IMR-90 (cell line): ENCODE measurements at regions not wholly inside any gene's neighbourhood (a gene's known extent, or its start where the extent isn't known, plus 50 kb on each side); places are given as distances from the start of the nearest gene placed in this dataset.

Source experiments
- ATAC-seq: fragments of 200-7000 bp; cut with Tn5 transposase; 2 replicates; pipeline ENCODE4 v1.9.1; 2020; ENCODE audit warnings: low read depth, mild to moderate bottlenecking, moderate library complexity
- BruUV-seq: library from RNA; stranded (reverse); fragments of 400-500 nt; replicated peaks from 2 replicates; lab custom pipeline; 2021; lab: Mats Ljungman, UMichigan
- CTCF ChIA-PET: fragments of 300-600 bp; formaldehyde crosslinking; extraction: SDS; loops from one replicate; lab custom pipeline; 2021; ENCODE audit warnings: antibody characterized with exemption; lab: Yijun Ruan, JAX
- POLR2A ChIA-PET: fragments of 300-600 bp; sonication (Branson Sonifier 250); formaldehyde crosslinking; loops from one replicate; lab custom pipeline; 2022; ENCODE audit warnings: antibody characterized with exemption; ENCODE audit not compliant: unreplicated experiment; lab: Charles Lee
- DNase-seq: peaks from one replicate; pipeline ENCODE4 v3.0.0; 2013
- H2AFZ ChIP-seq: replicated peaks from 2 replicates; pipeline ENCODE3; 2013; ENCODE audit warnings: low read length, mild to moderate bottlenecking; ENCODE audit not compliant: poor library complexity
- H2AK5ac ChIP-seq: 2 replicates; pipeline ENCODE4 v1.6.1; 2013; ENCODE audit warnings: low read depth, low read length, inconsistent platforms
- H2AK9ac ChIP-seq: replicated peaks from 2 replicates; pipeline ENCODE3; 2013; ENCODE audit warnings: mild to moderate bottlenecking, low read depth, low read length, moderate library complexity; ENCODE audit not compliant: poor library complexity
- H2BK120ac ChIP-seq: 2 replicates; pipeline ENCODE4 v1.6.1; 2013; ENCODE audit warnings: low read depth, low read length, inconsistent platforms
- H2BK15ac ChIP-seq: 3 replicates; pipeline ENCODE4 v1.6.1; 2013; ENCODE audit warnings: low read depth, low read length, inconsistent platforms
- H2BK20ac ChIP-seq: 2 replicates; pipeline ENCODE4 v1.6.1; 2013; ENCODE audit warnings: low read depth, mild to moderate bottlenecking, inconsistent platforms, low read length, moderate library complexity
- H2BK5ac ChIP-seq: 2 replicates; pipeline ENCODE4 v1.6.1; 2013; ENCODE audit warnings: mild to moderate bottlenecking, low read depth, low read length, inconsistent platforms; ENCODE audit not compliant: poor library complexity, severe bottlenecking
- H3K14ac ChIP-seq: replicated peaks from 2 replicates; pipeline ENCODE4 v1.6.1; 2013; ENCODE audit warnings: low read depth, low read length, inconsistent platforms
- H3K18ac ChIP-seq: 2 replicates; pipeline ENCODE4 v1.6.1; 2013; ENCODE audit warnings: low read depth, low read length, control low read depth
- H3K23ac ChIP-seq: 2 replicates; pipeline ENCODE4 v1.6.1; 2013; ENCODE audit warnings: low read depth, low read length, inconsistent platforms
- H3K27ac ChIP-seq: 2 replicates; pipeline ENCODE4 v1.5.1; 2013; ENCODE audit warnings: mild to moderate bottlenecking, control low read depth, low read length; ENCODE audit not compliant: insufficient read depth
- H3K27me3 ChIP-seq: 2 replicates; pipeline ENCODE4 v1.6.1; 2013; ENCODE audit warnings: low read length; ENCODE audit not compliant: control insufficient read depth, insufficient read depth
- H3K36me3 ChIP-seq: 2 replicates; pipeline ENCODE4 v1.6.1; 2013; ENCODE audit warnings: low read length, mixed read lengths; ENCODE audit not compliant: control insufficient read depth, insufficient read depth
- H3K4ac ChIP-seq: 2 replicates; pipeline ENCODE4 v1.6.1; 2013; ENCODE audit warnings: low read depth, low read length, inconsistent platforms
- H3K4me1 ChIP-seq: 2 replicates; pipeline ENCODE4 v1.6.1; 2013; ENCODE audit warnings: low read length, mixed read lengths; ENCODE audit not compliant: control insufficient read depth, insufficient read depth
- H3K4me2 ChIP-seq: 2 replicates; pipeline ENCODE4 v1.6.1; 2013; ENCODE audit warnings: low read depth, mild to moderate bottlenecking, control low read depth, low read length, moderate library complexity
- H3K4me3 ChIP-seq: 2 replicates; pipeline ENCODE4 v1.5.1; 2013; ENCODE audit warnings: low read depth, mild to moderate bottlenecking, control low read depth, low read length, moderate library complexity; ENCODE audit not compliant: insufficient read depth
- H3K56ac ChIP-seq: 2 replicates; pipeline ENCODE4 v1.6.1; 2013; ENCODE audit warnings: low read length, inconsistent platforms; ENCODE audit not compliant: insufficient read depth; ENCODE audit errors: extremely low read depth
- H3K79me1 ChIP-seq, 2 experiments: 2 replicates each; pipeline ENCODE4 v1.6.1; 2013; ENCODE audit warnings: low read length in 2 of 2, inconsistent platforms in 1 of 2, low read depth in 1 of 2
- H3K9ac ChIP-seq: 2 replicates; pipeline ENCODE4 v1.6.1; 2013; ENCODE audit warnings: low read depth, low read length, control low read depth
- H3K9me1 ChIP-seq: 2 replicates; pipeline ENCODE4 v1.6.1; 2013; ENCODE audit warnings: low read length, inconsistent platforms; ENCODE audit not compliant: insufficient read depth
- H3K9me3 ChIP-seq: 2 replicates; pipeline ENCODE4 v1.6.1; 2013; ENCODE audit warnings: low read length; ENCODE audit not compliant: control insufficient read depth, insufficient read depth
- H4K20me1 ChIP-seq: 2 replicates; pipeline ENCODE4 v1.6.1; 2013; ENCODE audit warnings: low read length, inconsistent platforms; ENCODE audit not compliant: insufficient read depth
- H4K5ac ChIP-seq: 2 replicates; pipeline ENCODE4 v1.6.1; 2013; ENCODE audit warnings: mild to moderate bottlenecking, low read depth, low read length, control low read depth
- H4K8ac ChIP-seq, 2 experiments: 2 replicates each; pipeline ENCODE4 v1.6.1; 2013; ENCODE audit warnings: low read depth in 2 of 2, low read length in 2 of 2, control low read depth in 1 of 2, inconsistent platforms in 1 of 2
- H4K91ac ChIP-seq: 2 replicates; pipeline ENCODE4 v1.6.1; 2013; ENCODE audit warnings: low read depth, low read length, inconsistent platforms; ENCODE audit not compliant: insufficient read depth
- MAFK ChIP-seq: IDR thresholded peaks from 2 replicates; pipeline ENCODE4 v1.6.1; 2012; ENCODE audit warnings: low read depth, low read length, improper control_type of control experiment
- NFE2L2 ChIP-seq: fragments of 150-350 bp; IDR thresholded peaks from 2 replicates; pipeline ENCODE4 v1.6.1; 2016; ENCODE audit warnings: low read depth, mild to moderate bottlenecking, low read length
- WGBS, 2 experiments: methylation state at CpG; one replicate each; pipeline versions ENCODE4 v1.1.5 to v1.1.7; 2013; ENCODE audit warnings: missing lambda C conversion rate in 2 of 2; ENCODE audit not compliant: insufficient read length in 1 of 2; ENCODE audit errors: extremely low coverage in 2 of 2; 5-methylcytosine and 5-hydroxymethylcytosine counted together
- dilution Hi-C: fragments of 300-500 bp; cut with HindIII; formaldehyde crosslinking; loops from one replicate; pipeline ENCODE4 v1.14.3; 2018; ENCODE audit warnings: low sequenced_read_pairs; ENCODE audit not compliant: unreplicated experiment
- in situ Hi-C: fragments of 300-500 bp; cut with MboI; formaldehyde crosslinking; loops from 3 replicates; pipeline ENCODE4 v1.14.3; 2019; ENCODE audit warnings: low sequenced_read_pairs, inconsistent platforms, mixed read lengths
- intact Hi-C: fragments of 100-400 bp; cut with micrococcal nuclease; formaldehyde crosslinking; loops from 2 replicates; pipeline ENCODE4 v1.10.0; 2022
- TF ChIP-seq, protein P1 (sequence below): fragments of 150-350 bp; IDR thresholded peaks from 2 replicates; pipeline ENCODE4 v1.6.1; 2016; ENCODE audit warnings: low read depth, mild to moderate bottlenecking, low read length, moderate library complexity, borderline replicate concordance

DNA sequence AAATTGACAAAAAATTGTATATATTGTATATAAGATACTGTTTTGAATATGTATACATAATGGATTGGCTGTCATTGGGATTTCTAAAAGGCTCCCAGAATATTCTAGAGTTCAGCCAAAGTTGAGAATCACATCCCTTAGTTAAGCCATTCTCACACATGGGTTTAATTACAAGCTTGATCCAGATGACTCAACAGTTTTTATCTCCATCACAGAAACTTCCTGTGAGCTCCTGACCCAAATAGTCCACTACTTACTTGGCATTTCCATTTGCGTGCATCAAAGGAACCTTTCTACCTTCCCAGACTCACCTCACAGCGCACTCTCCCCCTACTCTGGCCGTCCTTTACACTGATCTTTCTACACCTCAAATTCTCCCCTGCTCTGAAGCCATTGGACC, 184.8 kb upstream of the ARHGAP20 start:
- Histone ChIP-seq H2AK9ac (no peak overlapping the region), H3K18ac (peak overlapping the region; percentile 79; the same call in 1 of the 2 replicates), H4K5ac (peak overlapping the region; percentile 49; the same call in 1 of the 2 replicates), H4K8ac (no peak overlapping the region), H3K9me1 (no peaks in the 10 kb centered on the region; the same call in 1 of the 2 replicates), H3K27me3 (no peaks in the 10 kb centered on the region), H3K9me3 (no peaks in the 10 kb centered on the region), H3K14ac (no peak overlapping the region), H3K56ac (no peak overlapping the region), H2AFZ (no peak overlapping the region), H2BK15ac (no peak overlapping the region), H3K4ac (no peak overlapping the region; the same call in 1 of the 2 replicates), H3K4me1 (peaks cover 8% of the 10 kb centered on the region), H3K27ac (no peak overlapping the region), H3K79me1 (no peaks in the 10 kb centered on the region), H3K36me3 (no peaks in the 10 kb centered on the region), H2AK5ac (peak overlapping the region; percentile 67; the same call in 1 of the 2 replicates), H4K91ac (no peak overlapping the region), H3K23ac (no peak overlapping the region), H3K9ac (no peak overlapping the region), H2BK20ac (peak overlapping the region; percentile 55; the same call in 1 of the 2 replicates), H2BK120ac (peak overlapping the region; percentile 43), H3K4me3 (no peak overlapping the region), H2BK5ac (no peak overlapping the region), H3K4me2 (no peak overlapping the region), H4K20me1 (no peaks in the 10 kb centered on the region)
- TF ChIP-seq, protein P1, sequence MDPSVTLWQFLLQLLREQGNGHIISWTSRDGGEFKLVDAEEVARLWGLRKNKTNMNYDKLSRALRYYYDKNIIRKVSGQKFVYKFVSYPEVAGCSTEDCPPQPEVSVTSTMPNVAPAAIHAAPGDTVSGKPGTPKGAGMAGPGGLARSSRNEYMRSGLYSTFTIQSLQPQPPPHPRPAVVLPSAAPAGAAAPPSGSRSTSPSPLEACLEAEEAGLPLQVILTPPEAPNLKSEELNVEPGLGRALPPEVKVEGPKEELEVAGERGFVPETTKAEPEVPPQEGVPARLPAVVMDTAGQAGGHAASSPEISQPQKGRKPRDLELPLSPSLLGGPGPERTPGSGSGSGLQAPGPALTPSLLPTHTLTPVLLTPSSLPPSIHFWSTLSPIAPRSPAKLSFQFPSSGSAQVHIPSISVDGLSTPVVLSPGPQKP: no peak
- TF ChIP-seq MAFK: 0 out of 2 replicates have a peak, but pooled peaks have one; percentile 26
- TF ChIP-seq NFE2L2: peak; percentile 70; the same call in 1 of the 2 replicates
- 93% methylated on average over 2 of the region's 3 CpGs; no CpG with 5 or more reads in 1 of the 2 experiments for WGBS, 2 experiments
- dilution Hi-C loops: no loop called here
- ATAC-seq (no peak), DNase-seq (peak; percentile 80)
- ChIA-PET POLR2A (no interaction called here), CTCF (interaction anchor here (0.6 kb wide), 1 partner anchor 74 kb away, joined by 3 read pairs; no protein-coding TSS in a partner anchor)
- BruUV-seq: no TSS peak
- in situ Hi-C loops: no loop called here
- intact Hi-C loops: no loop called here
